ENCODE measurements at regions not wholly inside any gene's neighbourhood (a gene's known extent, or its start where the extent isn't known, plus 50 kb on each side); places are given as distances from the start of the nearest gene placed in this dataset.

GRCh38 chr1:30129421-30130055, 593.8 kb downstream of the MATN1 start:
- in situ Hi-C loops (cut with HindIII; ENCODE audit: extremely low pct_ligation_motif_present, low pct_unique_long_range_greater_than_20kb), result no loop called here
- ChIA-PET CTCF (ENCODE audit: low intra/inter-chr PET ratio, low total read pairs) (no interaction called here), POLR2A (no interaction called here)
- no peaks in the 10 kb centered on the region for H3K4me1 ChIP-seq (ENCODE audit: insufficient read depth, low read length)
- no peak overlapping the region for H2AFZ ChIP-seq (ENCODE audit: low read length)
- no TSS peak for BruUV-seq (replicated peaks)
- H3K9me3 ChIP-seq (ENCODE audit: low read length), result no peaks in the 10 kb centered on the region
- no peak overlapping the region for H3K4me3 ChIP-seq (replicated peaks in 1 of 3; ENCODE audit: insufficient read depth in 1 of 3, low read depth in 2 of 3, low read length in 3 of 3)
- ATAC-seq (no peak), DNase-seq (ENCODE audit: low spot score) (no peak), FAIRE-seq (no peak)
- no peaks in the 10 kb centered on the region for H3K36me3 ChIP-seq (replicated peaks in 1 of 2; ENCODE audit: control insufficient read depth in 1 of 2, insufficient read depth in 2 of 2, low read length in 2 of 2)
- peaks cover 2 to 3% of the 10 kb centered on the region in 2 experiments; a peak in 2 of 5 replicates for H3K27me3 ChIP-seq (ENCODE audit: control insufficient read depth in 1 of 2, insufficient read depth in 2 of 2, low read length in 2 of 2)
- TF ChIP-seq, protein P1, sequence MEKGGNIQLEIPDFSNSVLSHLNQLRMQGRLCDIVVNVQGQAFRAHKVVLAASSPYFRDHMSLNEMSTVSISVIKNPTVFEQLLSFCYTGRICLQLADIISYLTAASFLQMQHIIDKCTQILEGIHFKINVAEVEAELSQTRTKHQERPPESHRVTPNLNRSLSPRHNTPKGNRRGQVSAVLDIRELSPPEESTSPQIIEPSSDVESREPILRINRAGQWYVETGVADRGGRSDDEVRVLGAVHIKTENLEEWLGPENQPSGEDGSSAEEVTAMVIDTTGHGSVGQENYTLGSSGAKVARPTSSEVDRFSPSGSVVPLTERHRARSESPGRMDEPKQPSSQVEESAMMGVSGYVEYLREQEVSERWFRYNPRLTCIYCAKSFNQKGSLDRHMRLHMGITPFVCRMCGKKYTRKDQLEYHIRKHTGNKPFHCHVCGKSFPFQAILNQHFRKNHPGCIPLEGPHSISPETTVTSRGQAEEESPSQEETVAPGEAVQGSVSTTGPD (CRISPR knock-in tag; IDR thresholded peaks at IDR 0.05), result no peak
- no peak for TF ChIP-seq ZBTB10 (CRISPR knock-in tag; IDR thresholded peaks at IDR 0.05; ENCODE audit: borderline replicate concordance)
- TF ChIP-seq MED8 (CRISPR knock-in tag; IDR thresholded peaks at IDR 0.05; ENCODE audit: insufficient replicate concordance), result no peak
- TF ChIP-seq, protein P2, sequence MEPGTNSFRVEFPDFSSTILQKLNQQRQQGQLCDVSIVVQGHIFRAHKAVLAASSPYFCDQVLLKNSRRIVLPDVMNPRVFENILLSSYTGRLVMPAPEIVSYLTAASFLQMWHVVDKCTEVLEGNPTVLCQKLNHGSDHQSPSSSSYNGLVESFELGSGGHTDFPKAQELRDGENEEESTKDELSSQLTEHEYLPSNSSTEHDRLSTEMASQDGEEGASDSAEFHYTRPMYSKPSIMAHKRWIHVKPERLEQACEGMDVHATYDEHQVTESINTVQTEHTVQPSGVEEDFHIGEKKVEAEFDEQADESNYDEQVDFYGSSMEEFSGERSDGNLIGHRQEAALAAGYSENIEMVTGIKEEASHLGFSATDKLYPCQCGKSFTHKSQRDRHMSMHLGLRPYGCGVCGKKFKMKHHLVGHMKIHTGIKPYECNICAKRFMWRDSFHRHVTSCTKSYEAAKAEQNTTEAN (CRISPR knock-in tag; conservative IDR thresholded peaks at IDR 0.05), result no peak
- TF ChIP-seq NFE2L1 (CRISPR knock-in tag; IDR thresholded peaks at IDR 0.05; ENCODE audit: borderline replicate concordance), result no peak
- TF ChIP-seq ZNF446 (CRISPR knock-in tag; IDR thresholded peaks at IDR 0.05), result no peak
- no peak for TF ChIP-seq NCOA1 (CRISPR knock-in tag; IDR thresholded peaks at IDR 0.05)
- TF ChIP-seq PAX8 (CRISPR knock-in tag; IDR thresholded peaks at IDR 0.05; ENCODE audit: borderline replicate concordance), result no peak
- no peak for TF ChIP-seq ZNF724P (CRISPR knock-in tag; IDR thresholded peaks at IDR 0.05; ENCODE audit: borderline replicate concordance)
- no peak for TF ChIP-seq AGO1 (IDR thresholded peaks at IDR 0.05; ENCODE audit: low read depth, low read length, poor library complexity, severe bottlenecking)
- intact Hi-C loops (cut with micrococcal nuclease; ENCODE audit: unreplicated experiment), result no loop called here
- H4K20me1 ChIP-seq (ENCODE audit: insufficient read depth, low read length), result no peaks in the 10 kb centered on the region
- WGBS (ENCODE audit: low lambda C conversion rate), result 7% methylated on average over 5 of the region's 11 CpGs
- H3K79me2 ChIP-seq (ENCODE audit: insufficient read depth, low read length), result no peaks in the 10 kb centered on the region
- no peak overlapping the region for H3K27ac ChIP-seq (ENCODE audit: extremely low read length, insufficient read depth, low read length)
- no peak overlapping the region for H3K4me2 ChIP-seq (ENCODE audit: low read depth, low read length)
- H3K9ac ChIP-seq (ENCODE audit: insufficient read depth, low read depth, low read length), result no peak overlapping the region
